Skeletal muscle cell (primary cell): ENCODE measurements at regions not wholly inside any gene's neighbourhood (a gene's known extent, or its start where the extent isn't known, plus 50 kb on each side); places are given as distances from the start of the nearest gene placed in this dataset.
"Not testable (repeated sequence)": the region's sequence is repeated elsewhere in the genome, so short reads cannot be mapped to it uniquely, and the experiment has no call there.

ENCODE experiments used
- DNase-seq: peaks from one replicate; pipeline ENCODE4 v3.0.0-alpha.2; 2010; ENCODE audit warnings: low read depth
- H3K4me3 ChIP-seq: 2 replicates; pipeline ENCODE4 v1.5.1; 2011; ENCODE audit warnings: low read depth, mild to moderate bottlenecking, control low read depth, low read length, moderate library complexity

GRCh38 chr3:109644746-109645145 lies 307.4 kb upstream of the DPPA4 start:
- no peak overlapping the region for H3K4me3 ChIP-seq
- DNase-seq = peak; percentile 4

GRCh38 chr3:109648027-109648426 lies 310.7 kb upstream of the DPPA4 start:
- no peak for DNase-seq
- no peak overlapping the region for H3K4me3 ChIP-seq

- DNase-seq = no peak
- H3K4me3 ChIP-seq = no peak overlapping the region
Measured at GRCh38 chr3:109656225-109656624, 318.9 kb upstream of the DPPA4 start.

GRCh38 chr3:109678600-109678999 lies 341.3 kb upstream of the DPPA4 start:
- no peak for DNase-seq
- no peak overlapping the region for H3K4me3 ChIP-seq

- H3K4me3 ChIP-seq = no peak overlapping the region
- DNase-seq = no peak
Measured at GRCh38 chr3:109679664-109680063, 342.3 kb upstream of the DPPA4 start.

- no peak for DNase-seq
Measured at GRCh38 chr3:109683746-109684145, 346.4 kb upstream of the DPPA4 start.

GRCh38 chr3:109685084-109686079 lies 348.0 kb upstream of the DPPA4 start:
- peak; percentile 98 for DNase-seq
- H3K4me3 ChIP-seq = no peak overlapping the region

More at GRCh38 chr3:109683746-109684145, 346.4 kb upstream of the DPPA4 start:
- no peak overlapping the region for H3K4me3 ChIP-seq

GRCh38 chr3:109687626-109688025 lies 350.3 kb upstream of the DPPA4 start:
- no peak overlapping the region for H3K4me3 ChIP-seq
- no peak for DNase-seq

- H3K4me3 ChIP-seq = no peak overlapping the region
- no peak for DNase-seq
Measured at GRCh38 chr3:109696932-109697331, 359.6 kb upstream of the DPPA4 start.

GRCh38 chr3:109702252-109702651 lies 364.9 kb upstream of the DPPA4 start:
- DNase-seq = peak; percentile 56
- no peak overlapping the region for H3K4me3 ChIP-seq

- H3K4me3 ChIP-seq = no peak overlapping the region
- DNase-seq = no peak
Measured at GRCh38 chr3:109702976-109703375, 365.6 kb upstream of the DPPA4 start.

GRCh38 chr3:109705133-109705532 lies 367.8 kb upstream of the DPPA4 start:
- H3K4me3 ChIP-seq = not testable (repeated sequence)

GRCh38 chr3:109707617-109708016 lies 370.3 kb upstream of the DPPA4 start:
- no peak for DNase-seq
- no peak overlapping the region for H3K4me3 ChIP-seq

More at GRCh38 chr3:109705133-109705532, 367.8 kb upstream of the DPPA4 start:
- not testable (repeated sequence) for DNase-seq

GRCh38 chr3:109713288-109713687 lies 375.9 kb upstream of the DPPA4 start:
- no peak for DNase-seq
- no peak overlapping the region for H3K4me3 ChIP-seq

- no peak overlapping the region for H3K4me3 ChIP-seq
- no peak for DNase-seq
Measured at GRCh38 chr3:109715707-109716106, 378.4 kb upstream of the DPPA4 start.

- DNase-seq = no peak
- H3K4me3 ChIP-seq = no peak overlapping the region
Measured at GRCh38 chr3:109718850-109719249, 381.5 kb upstream of the DPPA4 start.

- no peak for DNase-seq
- H3K4me3 ChIP-seq = no peak overlapping the region
Measured at GRCh38 chr3:109728861-109729494, 391.6 kb upstream of the DPPA4 start.

- no peak overlapping the region for H3K4me3 ChIP-seq
- DNase-seq = peak; percentile 25
Measured at GRCh38 chr3:109731639-109732473, 394.5 kb upstream of the DPPA4 start.

- DNase-seq = no peak
- no peak overlapping the region for H3K4me3 ChIP-seq
Measured at GRCh38 chr3:109743981-109744380, 406.6 kb upstream of the DPPA4 start.

GRCh38 chr3:109772520-109772919 lies 435.2 kb upstream of the DPPA4 start:
- no peak overlapping the region for H3K4me3 ChIP-seq

More at GRCh38 chr3:109772520-109772919, 435.2 kb upstream of the DPPA4 start:
- DNase-seq = no peak
